H1 (cell line): ENCODE measurements at regions not wholly inside any gene's neighbourhood (a gene's known extent, or its start where the extent isn't known, plus 50 kb on each side); places are given as distances from the start of the nearest gene placed in this dataset.

Source experiments
- CTCF ChIA-PET: fragments of 300-600 bp; sonication (Branson Sonifier 250); formaldehyde crosslinking; loops from one replicate; lab custom pipeline; 2021; ENCODE audit not compliant: partially characterized antibody; lab: Charles Lee
- POLR2A ChIA-PET: fragments of 300-600 bp; sonication (Branson Sonifier 250); formaldehyde crosslinking; loops from one replicate; lab custom pipeline; 2021; ENCODE audit warnings: inconsistent platforms; ENCODE audit not compliant: partially characterized antibody; lab: Charles Lee
- DNase-seq, 2 experiments: peaks; one replicate each; pipeline versions ENCODE4 v3.0.0 to v3.0.0-alpha.2; 2010 to 2022; ENCODE audit warnings: low spot score in 2 of 2, low read depth in 1 of 2, mixed read lengths in 1 of 2
- FAIRE-seq: peaks from 2 replicates; lab custom pipeline; 2011; peaks lifted over from hg19 to GRCh38; lab: Jason Lieb, UNC
- H2AFZ ChIP-seq: 2 replicates; pipeline ENCODE4 v1.8.1; 2012; ENCODE audit warnings: low read length, inconsistent platforms
- H2AK5ac ChIP-seq: 2 replicates; pipeline ENCODE4 v1.6.1; 2013; ENCODE audit warnings: low read depth, low read length
- H2BK120ac ChIP-seq: replicated peaks from 2 replicates; pipeline ENCODE3; 2013; ENCODE audit warnings: low read depth, low read length, inconsistent platforms
- H2BK12ac ChIP-seq: 2 replicates; pipeline ENCODE4 v1.6.1; 2013; ENCODE audit warnings: low read depth, low read length
- H2BK15ac ChIP-seq: 2 replicates; pipeline ENCODE4 v1.6.1; 2013; ENCODE audit warnings: low read length
- H2BK20ac ChIP-seq: 2 replicates; pipeline ENCODE4 v1.6.1; 2013; ENCODE audit warnings: low read length
- H2BK5ac ChIP-seq: 2 replicates; pipeline ENCODE4 v1.6.1; 2013; ENCODE audit warnings: low read depth, low read length
- H3K14ac ChIP-seq: 2 replicates; pipeline ENCODE4 v1.6.1; 2013; ENCODE audit warnings: inconsistent platforms; ENCODE audit not compliant: insufficient read length
- H3K18ac ChIP-seq: 2 replicates; pipeline ENCODE4 v1.6.1; 2013; ENCODE audit warnings: low read length; ENCODE audit errors: extremely low read depth
- H3K23ac ChIP-seq: 2 replicates; pipeline ENCODE4 v1.6.1; 2013; ENCODE audit warnings: inconsistent platforms; ENCODE audit not compliant: insufficient read length
- H3K23me2 ChIP-seq: 2 replicates; pipeline ENCODE4 v1.6.1; 2013; ENCODE audit warnings: low read depth, low read length
- H3K27ac ChIP-seq: 2 replicates; pipeline ENCODE4 v1.6.1; 2011; ENCODE audit warnings: low read depth, low read length, inconsistent platforms
- H3K27me3 ChIP-seq, 4 experiments: replicated peaks in 1 of 4; 1 replicate in 1 of 4; 2 replicates in 3 of 4; pipeline versions ENCODE4 v1.6.1 to v1.8.1; 2011 to 2013; ENCODE audit warnings: low read length in 3 of 4, mild to moderate bottlenecking in 3 of 4, inconsistent platforms in 2 of 4, mixed read lengths in 2 of 4, moderate library complexity in 1 of 4; ENCODE audit not compliant: control insufficient read depth in 3 of 4, insufficient read depth in 3 of 4; ENCODE audit errors: extremely low read depth in 1 of 4
- H3K36me3 ChIP-seq, 4 experiments: 2 replicates each; pipeline versions ENCODE4 v1.6.1 to v1.8.1; 2011 to 2013; ENCODE audit warnings: mild to moderate bottlenecking in 4 of 4, low read length in 3 of 4, moderate library complexity in 2 of 4, control low read depth in 1 of 4, inconsistent platforms in 1 of 4; ENCODE audit not compliant: insufficient read depth in 4 of 4, control insufficient read depth in 2 of 4
- H3K4ac ChIP-seq: replicated peaks from 2 replicates; pipeline ENCODE3; 2013; ENCODE audit warnings: low read length, low read depth, mixed read lengths, inconsistent platforms; ENCODE audit not compliant: insufficient read length
- H3K4me1 ChIP-seq, 4 experiments: replicated peaks in 1 of 4; 1 replicate in 1 of 4; 2 replicates in 3 of 4; pipeline versions ENCODE4 v1.6.1 to v1.8.1; 2011 to 2013; ENCODE audit warnings: low read length in 3 of 4, inconsistent platforms in 2 of 4, mixed read lengths in 1 of 4; ENCODE audit not compliant: insufficient read depth in 4 of 4, control insufficient read depth in 3 of 4
- H3K4me2 ChIP-seq, 2 experiments: 2 replicates each; pipeline versions ENCODE4 v1.6.1 to v1.8.1; 2011 to 2013; ENCODE audit warnings: low read depth in 2 of 2, low read length in 2 of 2, control low read depth in 1 of 2, inconsistent platforms in 1 of 2, mild to moderate bottlenecking in 1 of 2; ENCODE audit not compliant: insufficient read depth in 1 of 2
- H3K4me3 ChIP-seq, 4 experiments: fragments of 200-600, 300-600 bp in 1 of 4; sonication (generic), shearing (Covaris generic), sonication (Bioruptor Twin) in 1 of 4; 2 replicates each; pipeline versions ENCODE4 v1.5.1 to v1.8.1; 2011 to 2016; ENCODE audit warnings: low read length in 4 of 4, low read depth in 3 of 4, control low read depth in 2 of 4, inconsistent platforms in 2 of 4, mild to moderate bottlenecking in 2 of 4, mixed read lengths in 1 of 4, moderate library complexity in 1 of 4; ENCODE audit not compliant: insufficient read depth in 2 of 4; ENCODE audit errors: extremely low read depth in 1 of 4
- H3K56ac ChIP-seq: replicated peaks from 2 replicates; pipeline ENCODE3; 2013; ENCODE audit warnings: low read depth, mild to moderate bottlenecking, mixed read lengths, low read length, inconsistent platforms; ENCODE audit not compliant: insufficient read length
- H3K79me1 ChIP-seq: 2 replicates; pipeline ENCODE4 v1.6.1; 2013; ENCODE audit warnings: low read depth, low read length, control low read depth
- H3K79me2 ChIP-seq, 2 experiments: 2 replicates each; pipeline versions ENCODE4 v1.6.1 to v1.8.1; 2012 to 2013; ENCODE audit warnings: low read length in 2 of 2, mild to moderate bottlenecking in 2 of 2, inconsistent platforms in 1 of 2; ENCODE audit not compliant: insufficient read depth in 2 of 2, control insufficient read depth in 1 of 2
- H3K9ac ChIP-seq, 4 experiments: replicated peaks in 1 of 4; 1 replicate in 1 of 4; 2 replicates in 3 of 4; pipeline versions ENCODE4 v1.6.1 to v1.8.1; 2011 to 2013; ENCODE audit warnings: low read depth in 3 of 4, low read length in 3 of 4, control low read depth in 2 of 4, mild to moderate bottlenecking in 2 of 4, moderate library complexity in 2 of 4, inconsistent platforms in 1 of 4; ENCODE audit errors: extremely low read depth in 1 of 4
- H3K9me3 ChIP-seq, 2 experiments: 2 replicates each; pipeline versions ENCODE4 v1.6.1 to v1.8.1; 2012 to 2013; ENCODE audit warnings: mild to moderate bottlenecking in 2 of 2, moderate library complexity in 2 of 2, control low read depth in 1 of 2, inconsistent platforms in 1 of 2, low read depth in 1 of 2, low read length in 1 of 2, mixed read lengths in 1 of 2; ENCODE audit not compliant: insufficient read depth in 2 of 2
- H4K20me1 ChIP-seq, 2 experiments: replicated peaks in 1 of 2; 2 replicates each; pipeline versions ENCODE3 to v1.8.1; 2011 to 2013; ENCODE audit warnings: inconsistent platforms in 2 of 2, low read length in 2 of 2, mild to moderate bottlenecking in 1 of 2; ENCODE audit not compliant: insufficient read depth in 2 of 2, control insufficient read depth in 1 of 2
- H4K5ac ChIP-seq: 2 replicates; pipeline ENCODE4 v1.6.1; 2013; ENCODE audit warnings: low read length, low read depth, mixed read lengths, inconsistent platforms; ENCODE audit not compliant: insufficient read length
- H4K8ac ChIP-seq: 2 replicates; pipeline ENCODE4 v1.8.0; 2013; ENCODE audit warnings: mild to moderate bottlenecking, moderate library complexity, low read length, inconsistent platforms; ENCODE audit not compliant: insufficient read depth; ENCODE audit errors: extremely low read depth
- H4K91ac ChIP-seq: replicated peaks from 2 replicates; pipeline ENCODE3; 2013; ENCODE audit warnings: low read length, mixed read lengths, inconsistent platforms; ENCODE audit not compliant: insufficient read length
- CBX5 ChIP-seq: fragments of 300-800, 300-1000 bp; sonication (generic); IDR thresholded peaks from 2 replicates; pipeline ENCODE4 v1.7.1; 2016; ENCODE audit warnings: antibody characterized with exemption, low read length, low read depth
- EP300 ChIP-seq, 2 experiments: IDR thresholded peaks; 1 replicate in 1 of 2; 2 replicates in 1 of 2; pipeline ENCODE4 v1.6.1; 2011 to 2012; ENCODE audit warnings: low read depth in 2 of 2, low read length in 2 of 2, mild to moderate bottlenecking in 2 of 2, borderline replicate concordance in 1 of 2, inconsistent platforms in 1 of 2, moderate library complexity in 1 of 2
- WGBS, 2 experiments: shearing (Covaris generic) in 1 of 2; methylation state at CpG; one replicate each; pipeline versions ENCODE4 v1.1.6 to v1.1.7; 2013 to 2015; ENCODE audit warnings: low lambda C conversion rate in 2 of 2, mixed read lengths in 2 of 2, inconsistent platforms in 1 of 2, low coverage in 1 of 2, missing lambda C conversion rate in 1 of 2; ENCODE audit not compliant: insufficient replicate concordance in 2 of 2, insufficient coverage in 1 of 2, insufficient read length in 1 of 2; ENCODE audit errors: extremely low coverage in 1 of 2, missing lambda C conversion rate in 1 of 2; 5-methylcytosine and 5-hydroxymethylcytosine counted together

DNA sequence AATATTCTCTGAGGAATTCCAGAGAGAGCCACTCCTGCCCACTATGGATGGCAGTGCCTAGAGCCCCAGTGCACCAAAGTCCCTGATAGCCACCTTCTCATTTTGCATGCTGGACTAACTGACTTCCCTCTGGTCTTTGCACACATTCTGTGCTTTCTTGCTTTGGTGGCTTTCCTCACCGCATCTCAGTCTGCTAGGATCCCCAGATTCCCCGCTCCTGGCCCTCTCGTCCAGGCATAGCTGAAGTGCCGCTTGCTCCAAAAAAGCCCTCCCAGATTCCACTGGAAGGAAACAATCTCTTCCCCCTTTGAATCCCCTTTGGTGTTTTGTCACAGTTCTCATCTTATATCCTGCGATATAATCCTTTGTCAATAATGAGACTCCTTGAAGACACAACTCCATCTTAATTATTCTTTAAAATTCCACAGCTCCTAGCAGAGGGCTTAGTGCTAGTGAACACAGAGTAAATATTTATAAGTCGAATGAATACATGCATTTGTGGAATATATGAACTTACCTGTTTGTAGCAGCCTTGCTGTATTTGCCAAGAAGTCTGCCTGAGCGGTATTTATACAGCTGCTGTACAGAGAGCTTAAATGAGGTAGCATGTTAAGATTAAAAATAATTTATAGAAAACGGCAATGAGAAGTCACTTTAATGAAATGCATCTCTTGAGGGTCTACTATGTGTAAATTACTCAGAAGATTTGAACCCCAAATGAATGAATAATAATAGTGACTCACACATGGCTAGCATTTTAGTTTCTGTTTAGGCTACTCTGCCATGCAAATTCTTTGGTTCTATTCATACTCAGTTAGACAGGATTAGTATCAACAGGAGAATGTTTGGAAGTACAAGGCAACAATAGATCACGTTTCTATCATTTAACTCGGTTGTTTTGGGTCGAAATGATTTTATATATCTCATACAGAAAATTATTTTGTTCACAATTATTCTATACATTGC is 421.9 kb upstream of the TENM3 start:
- H4K91ac ChIP-seq: peak overlapping the region; percentile 49
- no peaks in the 10 kb centered on the region for H3K27me3 ChIP-seq
- H2BK15ac ChIP-seq: no peak overlapping the region
- H3K18ac ChIP-seq: no peak overlapping the region
- peak overlapping the region; percentile 35 for H2BK120ac ChIP-seq
- no peak overlapping the region for H4K8ac ChIP-seq
- DNase-seq (no peak), FAIRE-seq (no peak)
- peaks cover 7 to 10% of the 10 kb centered on the region in 2 experiments; a peak in 3 of 4 replicates for H3K9me3 ChIP-seq
- no peak overlapping the region for H3K14ac ChIP-seq
- H2BK5ac ChIP-seq: no peak overlapping the region; the same call in 1 of the 2 replicates
- CTCF ChIA-PET: interaction anchor here (1.6 kb wide), 1 partner anchor 23 kb away, joined by 3 read pairs; no protein-coding TSS in a partner anchor
- H3K27ac ChIP-seq: no peak overlapping the region
- H3K79me2 ChIP-seq: no peaks in the 10 kb centered on the region
- POLR2A ChIA-PET: no interaction called here
- no peak overlapping the region for H3K56ac ChIP-seq
- H3K23me2 ChIP-seq: no peaks in the 10 kb centered on the region
- no peak overlapping the region for H2BK20ac ChIP-seq
- H4K5ac ChIP-seq: peak overlapping the region; percentile 2
- 76% methylated on average over 11 of the region's 11 CpGs; no CpG with 5 or more reads in 1 of the 2 experiments for WGBS, 2 experiments
- H3K4me1 ChIP-seq: peaks cover 0 to 18% (median 12%) of the 10 kb centered on the region in 4 experiments; a peak in 4 of 7 replicates
- no peak overlapping the region for H2AK5ac ChIP-seq
- TF ChIP-seq CBX5 (no peak), EP300 (IDR thresholded peaks at IDR 0.05; ENCODE audit: borderline replicate concordance in 1 of 2, low read depth in 2 of 2, low read length in 2 of 2) (no peak)
- H3K79me1 ChIP-seq: no peaks in the 10 kb centered on the region
- H3K4me3 ChIP-seq: no peak overlapping the region; a peak in 1 of 8 replicates
- H3K4me2 ChIP-seq: no peak overlapping the region
- H2AFZ ChIP-seq: peak overlapping the region; percentile 73
- no peaks in the 10 kb centered on the region for H3K36me3 ChIP-seq
- H3K4ac ChIP-seq: no peak overlapping the region
- peak overlapping the region; percentile 62; the same call in 1 of the 2 replicates for H2BK12ac ChIP-seq
- no peak overlapping the region for H3K23ac ChIP-seq
- no peak overlapping the region for H3K9ac ChIP-seq
- H4K20me1 ChIP-seq: no peaks in the 10 kb centered on the region
